HCT116 (cell line): ENCODE measurements at regions not wholly inside any gene's neighbourhood (a gene's known extent, or its start where the extent isn't known, plus 50 kb on each side); places are given as distances from the start of the nearest gene placed in this dataset.

ENCODE experiments used
- ATAC-seq: fragments of 200-7000 bp; cut with Tn5 transposase; 2 replicates; pipeline ENCODE4 v1.9.1; 2020; ENCODE audit warnings: mild to moderate bottlenecking, moderate library complexity
- BruUV-seq: library from RNA; stranded (reverse); fragments of 400-500 nt; replicated peaks from 2 replicates; lab custom pipeline; 2021; lab: Mats Ljungman, UMichigan
- CTCF ChIA-PET: fragments of 300-600 bp; sonication (Branson Sonifier 250); formaldehyde crosslinking; loops from one replicate; lab custom pipeline; 2021; ENCODE audit warnings: antibody characterized with exemption; lab: Charles Lee
- POLR2A ChIA-PET: fragments of 300-600, 350-600 bp; sonication (Branson Sonifier 250); formaldehyde crosslinking; loops from one replicate; lab custom pipeline; 2021; ENCODE audit warnings: antibody characterized with exemption; lab: Charles Lee
- RAD21 ChIA-PET, 2 experiments: fragments of 300-600 bp; sonication (Branson Sonifier 250); formaldehyde crosslinking; loops; one replicate each; lab custom pipeline; 2023; ENCODE audit warnings: low total read pairs in 2 of 2; ENCODE audit not compliant: uncharacterized antibody in 2 of 2, unreplicated experiment in 2 of 2, low non-redundant PET in 1 of 2; lab: Charles Lee
- DNase-seq: peaks from one replicate; pipeline ENCODE4 v3.0.0-alpha.2; 2010; ENCODE audit warnings: low read depth, low spot score
- H2AFZ ChIP-seq: fragments of 200-600 bp; shearing (Covaris generic), sonication (generic); 2 replicates; pipeline ENCODE4 v1.6.1; 2017; ENCODE audit warnings: low read depth, mixed run types, mixed read lengths, antibody characterized with exemption, low read length; ENCODE audit not compliant: poor library complexity, severe bottlenecking
- H3K27ac ChIP-seq: 2 replicates; pipeline ENCODE4 v1.5.1; 2012; ENCODE audit warnings: low read depth, low read length
- H3K27me3 ChIP-seq: fragments of 200-600 bp; sonication (generic); 2 replicates; pipeline ENCODE4 v1.6.1; 2016; ENCODE audit warnings: mixed run types, low read length, mixed read lengths; ENCODE audit not compliant: insufficient read depth
- H3K36me3 ChIP-seq, 2 experiments: fragments of 200-500 bp in 1 of 2; fragments of 200-600 bp in 1 of 2; sonication (Bioruptor generic) in 1 of 2; sonication (generic) in 1 of 2; 2 replicates each; pipeline versions ENCODE4 v1.5.1 to v1.6.1; 2014 to 2016; ENCODE audit warnings: low read length in 2 of 2, inconsistent platforms in 1 of 2, mixed read lengths in 1 of 2, mixed run types in 1 of 2; ENCODE audit not compliant: insufficient read depth in 2 of 2, control insufficient read depth in 1 of 2
- H3K4me1 ChIP-seq, 2 experiments: fragments of 200-600 bp in 1 of 2; sonication (generic) in 1 of 2; 2 replicates each; pipeline versions ENCODE4 v1.5.1 to v1.6.1; 2012 to 2017; ENCODE audit warnings: low read length in 2 of 2, inconsistent platforms in 1 of 2, mild to moderate bottlenecking in 1 of 2, mixed read lengths in 1 of 2, mixed run types in 1 of 2, moderate library complexity in 1 of 2; ENCODE audit not compliant: insufficient read depth in 2 of 2, control insufficient read depth in 1 of 2
- H3K4me2 ChIP-seq: fragments of 200-600 bp; sonication (generic); 2 replicates; pipeline ENCODE4 v1.6.1; 2017; ENCODE audit warnings: mixed run types, low read length, mixed read lengths
- H3K4me3 ChIP-seq, 2 experiments: fragments of 200-600 bp in 1 of 2; sonication (generic) in 1 of 2; replicated peaks in 1 of 2; 2 replicates each; pipeline ENCODE4 v1.5.1; 2011 to 2016; ENCODE audit warnings: low read length in 2 of 2, control low read depth in 1 of 2, low read depth in 1 of 2, mild to moderate bottlenecking in 1 of 2, mixed read lengths in 1 of 2, mixed run types in 1 of 2
- H3K79me2 ChIP-seq: fragments of 200-600 bp; sonication (generic); 2 replicates; pipeline ENCODE4 v1.6.1; 2017; ENCODE audit warnings: mild to moderate bottlenecking, mixed run types, low read length, moderate library complexity, mixed read lengths; ENCODE audit not compliant: insufficient read depth
- H3K9ac ChIP-seq: fragments of 200-600 bp; sonication (generic); 2 replicates; pipeline ENCODE4 v1.6.1; 2016; ENCODE audit warnings: low read length, mixed read lengths
- H3K9me2 ChIP-seq: fragments of 200-600 bp; sonication (generic), shearing (Covaris generic); 2 replicates; pipeline ENCODE4 v1.6.1; 2017; ENCODE audit warnings: mixed run types, mild to moderate bottlenecking, moderate library complexity; ENCODE audit not compliant: insufficient read depth
- H3K9me3 ChIP-seq, 2 experiments: fragments of 200-500 bp in 1 of 2; fragments of 200-600 bp in 1 of 2; sonication (Bioruptor generic) in 1 of 2; sonication (generic) in 1 of 2; 2 replicates each; pipeline ENCODE4 v1.6.1; 2014 to 2017; ENCODE audit warnings: low read length in 2 of 2, mixed read lengths in 2 of 2, inconsistent platforms in 1 of 2, low read depth in 1 of 2, mild to moderate bottlenecking in 1 of 2, mixed run types in 1 of 2, moderate library complexity in 1 of 2; ENCODE audit not compliant: control insufficient read depth in 1 of 2, insufficient read depth in 1 of 2
- H4K20me1 ChIP-seq: fragments of 200-600 bp; sonication (generic), shearing (Covaris generic); 2 replicates; pipeline ENCODE4 v1.6.1; 2017; ENCODE audit warnings: mixed run types, mild to moderate bottlenecking, moderate library complexity; ENCODE audit not compliant: insufficient read depth
- CBX3 ChIP-seq: IDR thresholded peaks from 2 replicates; pipeline ENCODE4 v1.6.1; 2012; ENCODE audit warnings: low read depth
- EZH2 ChIP-seq: fragments of 200-600 bp; sonication (generic); IDR thresholded peaks from 2 replicates; pipeline ENCODE4 v1.6.1; 2017; ENCODE audit warnings: antibody characterized with exemption, mixed run types
- JUND ChIP-seq: IDR thresholded peaks from 2 replicates; pipeline ENCODE4 v1.6.1; 2012
- POLR2AphosphoS5 ChIP-seq: IDR thresholded peaks from 2 replicates; pipeline ENCODE4 v1.6.1; 2011; ENCODE audit warnings: mild to moderate bottlenecking, low read depth, low read length, moderate library complexity
- SRF ChIP-seq: IDR thresholded peaks from 2 replicates; pipeline ENCODE4 v1.6.1; 2012; ENCODE audit warnings: low read depth
- YY1 ChIP-seq: IDR thresholded peaks from 2 replicates; pipeline ENCODE4 v1.6.1; 2011; ENCODE audit warnings: low read length, low read depth, moderate library complexity, mild to moderate bottlenecking; ENCODE audit not compliant: insufficient replicate concordance; ENCODE audit errors: extremely low read depth
- ZFX ChIP-seq: fragments of 450-650 bp; IDR thresholded peaks from 2 replicates; pipeline ENCODE4 v1.6.1; 2017
- ZNF274 ChIP-seq: fragments of 200-500 bp; sonication (Bioruptor generic); IDR thresholded peaks from 2 replicates; pipeline ENCODE4 v1.6.1; 2014; ENCODE audit warnings: mild to moderate bottlenecking, low read depth, low read length, inconsistent platforms
- intact Hi-C: fragments of 100-400 bp; cut with micrococcal nuclease; formaldehyde crosslinking; loops from 2 replicates; pipeline ENCODE4 v1.10.0; 2022
- TF ChIP-seq, protein P1 (sequence below), 3 experiments: fragments of 200-600 bp in 1 of 3; sonication (generic) in 1 of 3; IDR thresholded peaks in 2 of 3; conservative IDR thresholded peaks in 1 of 3; 2 replicates each; pipeline ENCODE4 v1.5.1; 2012 to 2017; ENCODE audit warnings: low read depth in 2 of 3, low read length in 2 of 3, antibody characterized with exemption in 1 of 3, borderline replicate concordance in 1 of 3, control low read depth in 1 of 3, mild to moderate bottlenecking in 1 of 3, mixed read lengths in 1 of 3, mixed run types in 1 of 3, moderate library complexity in 1 of 3; ENCODE audit not compliant: insufficient read depth in 1 of 3

DNA sequence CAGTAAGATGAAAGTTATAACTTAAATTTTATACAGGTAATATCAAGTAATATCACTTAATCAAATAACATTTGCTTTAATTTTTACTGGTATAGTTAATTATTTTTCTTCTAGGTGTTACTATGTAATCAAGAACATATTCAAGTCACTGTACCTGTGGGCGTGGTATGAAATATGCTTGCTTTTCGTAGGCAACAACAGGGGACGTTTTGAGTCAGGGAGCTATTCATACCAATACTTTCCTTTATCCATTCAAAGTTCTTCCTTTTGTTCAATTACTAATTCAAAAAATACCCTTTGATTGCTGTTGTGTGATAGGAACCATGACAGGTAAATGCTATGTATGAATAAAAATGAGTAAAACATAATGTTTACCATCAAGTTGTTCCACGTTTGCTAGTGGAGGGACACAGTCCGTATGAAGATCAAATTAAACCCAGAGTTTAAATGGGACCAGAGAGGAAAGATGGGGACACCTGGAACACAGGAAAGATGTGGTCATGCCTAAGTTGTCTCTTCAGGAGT, 654.0 kb upstream of the KCNMB2 start:
- intact Hi-C loops = no loop called here
- no peaks in the 10 kb centered on the region for H3K4me1 ChIP-seq
- H3K79me2 ChIP-seq = no peaks in the 10 kb centered on the region
- H3K9me2 ChIP-seq = no peaks in the 10 kb centered on the region
- H3K4me2 ChIP-seq = no peak overlapping the region
- ChIA-PET POLR2A (no interaction called here), CTCF (no interaction called here), RAD21 (no interaction called here)
- no TSS peak for BruUV-seq
- TF ChIP-seq ZNF274 (no peak), SRF (no peak), JUND (no peak), POLR2AphosphoS5 (no peak)
- TF ChIP-seq, protein P1, sequence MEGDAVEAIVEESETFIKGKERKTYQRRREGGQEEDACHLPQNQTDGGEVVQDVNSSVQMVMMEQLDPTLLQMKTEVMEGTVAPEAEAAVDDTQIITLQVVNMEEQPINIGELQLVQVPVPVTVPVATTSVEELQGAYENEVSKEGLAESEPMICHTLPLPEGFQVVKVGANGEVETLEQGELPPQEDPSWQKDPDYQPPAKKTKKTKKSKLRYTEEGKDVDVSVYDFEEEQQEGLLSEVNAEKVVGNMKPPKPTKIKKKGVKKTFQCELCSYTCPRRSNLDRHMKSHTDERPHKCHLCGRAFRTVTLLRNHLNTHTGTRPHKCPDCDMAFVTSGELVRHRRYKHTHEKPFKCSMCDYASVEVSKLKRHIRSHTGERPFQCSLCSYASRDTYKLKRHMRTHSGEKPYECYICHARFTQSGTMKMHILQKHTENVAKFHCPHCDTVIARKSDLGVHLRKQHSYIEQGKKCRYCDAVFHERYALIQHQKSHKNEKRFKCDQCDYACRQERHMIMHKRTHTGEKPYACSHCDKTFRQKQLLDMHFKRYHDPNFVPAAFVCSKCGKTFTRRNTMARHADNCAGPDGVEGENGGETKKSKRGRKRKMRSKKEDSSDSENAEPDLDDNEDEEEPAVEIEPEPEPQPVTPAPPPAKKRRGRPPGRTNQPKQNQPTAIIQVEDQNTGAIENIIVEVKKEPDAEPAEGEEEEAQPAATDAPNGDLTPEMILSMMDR (IDR thresholded peaks at IDR 0.05 in 2 of 3, conservative IDR thresholded peaks at IDR 0.05 in 1 of 3; ENCODE audit: borderline replicate concordance in 1 of 3, insufficient read depth in 1 of 3, low read depth in 2 of 3, low read length in 2 of 3) = no peak
- H4K20me1 ChIP-seq = no peaks in the 10 kb centered on the region
- ATAC-seq = no peak
- H3K27ac ChIP-seq = no peak overlapping the region
- H3K4me3 ChIP-seq = no peak overlapping the region
- no peak for DNase-seq
- no peaks in the 10 kb centered on the region for H3K27me3 ChIP-seq
- no peak overlapping the region for H3K9ac ChIP-seq
- H3K9me3 ChIP-seq = no peaks in the 10 kb centered on the region
- no peak overlapping the region for H2AFZ ChIP-seq
- H3K36me3 ChIP-seq = no peaks in the 10 kb centered on the region

DNA sequence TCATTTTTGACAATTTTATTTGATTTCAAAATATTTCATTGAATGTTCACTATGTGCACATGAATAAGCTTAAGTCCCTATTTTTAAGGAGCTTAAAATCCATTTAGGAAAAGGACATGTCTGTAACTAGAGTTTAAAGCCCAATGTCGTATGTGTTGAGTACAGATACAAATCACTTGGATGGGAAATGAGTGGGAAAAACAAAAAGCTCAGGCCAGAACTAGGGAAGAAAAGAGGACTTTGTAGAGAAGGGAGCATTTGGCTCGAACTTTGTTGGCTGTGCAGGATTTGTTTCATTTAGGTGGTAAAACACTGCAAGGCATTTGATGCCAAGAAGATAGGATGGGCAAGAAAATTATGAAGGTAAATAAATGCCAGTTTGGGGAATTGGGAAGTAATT, 653.1 kb upstream of the KCNMB2 start:
- Histone ChIP-seq H2AFZ (no peak overlapping the region), H3K4me2 (no peak overlapping the region), H3K9ac (no peak overlapping the region), H3K4me3 (no peak overlapping the region), H3K4me1 (no peaks in the 10 kb centered on the region), H3K27ac (no peak overlapping the region), H4K20me1 (no peaks in the 10 kb centered on the region), H3K9me3 (no peaks in the 10 kb centered on the region), H3K36me3 (no peaks in the 10 kb centered on the region), H3K9me2 (no peaks in the 10 kb centered on the region), H3K79me2 (no peaks in the 10 kb centered on the region), H3K27me3 (no peaks in the 10 kb centered on the region)
- CTCF ChIA-PET = no interaction called here
- TF ChIP-seq YY1 (no peak), EZH2 (no peak), ZFX (no peak), CBX3 (no peak)
- DNase-seq (no peak), ATAC-seq (no peak)
- POLR2A ChIA-PET = no interaction called here
- no TSS peak for BruUV-seq
- RAD21 ChIA-PET = no interaction called here
- intact Hi-C loops = no loop called here
